ENCODE measurements at regions not wholly inside any gene's neighbourhood (a gene's known extent, or its start where the extent isn't known, plus 50 kb on each side); places are given as distances from the start of the nearest gene placed in this dataset.

DNA sequence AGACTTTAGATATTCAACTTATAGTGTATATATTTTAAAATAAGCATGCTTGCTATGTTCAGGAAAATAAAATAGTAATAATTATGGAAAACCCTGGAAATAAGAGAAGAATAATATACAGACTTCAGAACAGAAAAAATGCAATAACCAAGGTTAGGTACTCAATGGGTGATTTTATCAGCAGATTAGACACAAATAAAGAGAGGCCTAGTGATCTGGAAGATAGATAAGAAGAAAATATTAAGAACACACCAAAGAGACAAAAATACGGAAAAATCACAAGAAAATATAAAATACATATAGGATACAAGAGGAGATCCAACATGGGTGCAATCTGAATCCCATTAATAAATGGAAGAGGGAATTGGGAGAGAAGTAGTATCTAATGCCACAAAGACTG, 1348.5 kb upstream of the WWC1 start:
- H3K27me3 Mint-ChIP-seq, result no peaks in the 10 kb centered on the region
- H3K4me1 Mint-ChIP-seq (ENCODE audit: low read depth), result no peaks in the 10 kb centered on the region
- H3K4me3 Mint-ChIP-seq, result no peak overlapping the region
- no peak for DNase-seq
- H3K9me3 Mint-ChIP-seq, result peaks cover 5% of the 10 kb centered on the region
- ChIA-PET POLR2A (no interaction called here), CTCF (no interaction called here)
- intact Hi-C loops (cut with micrococcal nuclease), result no loop called here
- no peak for TF ChIP-seq CTCF (IDR thresholded peaks at IDR 0.05)
- H3K36me3 Mint-ChIP-seq (ENCODE audit: low read depth), result no peaks in the 10 kb centered on the region
- H3K27ac Mint-ChIP-seq, result no peak overlapping the region
- ATAC-seq, result no peak

DNA sequence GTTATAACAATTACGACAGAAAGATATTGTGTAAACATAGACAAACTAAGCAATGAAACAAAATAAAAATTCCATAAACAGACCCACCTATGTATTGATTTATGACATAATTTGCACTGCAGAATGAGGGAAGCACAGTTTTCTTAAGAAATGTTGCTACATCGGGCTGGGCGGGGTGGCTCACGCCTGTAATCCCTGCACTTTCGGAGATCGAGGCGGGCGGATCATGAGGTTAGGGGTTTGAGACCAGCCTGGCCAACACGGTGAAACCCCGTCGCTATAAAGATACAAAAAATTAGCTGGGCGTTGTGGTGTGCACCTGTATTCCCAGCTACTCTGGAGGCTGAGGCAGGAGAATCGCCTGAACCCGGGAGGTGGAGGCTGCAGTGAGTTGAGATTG, 1344.4 kb upstream of the WWC1 start:
- DNase-seq (no peak), ATAC-seq (no peak)
- Mint-ChIP-seq H3K9me3 (peaks cover 5% of the 10 kb centered on the region), H3K27ac (no peak overlapping the region), H3K27me3 (no peaks in the 10 kb centered on the region), H3K36me3 (ENCODE audit: low read depth) (no peaks in the 10 kb centered on the region), H3K4me1 (ENCODE audit: low read depth) (no peaks in the 10 kb centered on the region), H3K4me3 (no peak overlapping the region)
- ChIA-PET CTCF (no interaction called here), POLR2A (no interaction called here)
- TF ChIP-seq CTCF (IDR thresholded peaks at IDR 0.05), result no peak
- intact Hi-C loops (cut with micrococcal nuclease), result no loop called here

DNA sequence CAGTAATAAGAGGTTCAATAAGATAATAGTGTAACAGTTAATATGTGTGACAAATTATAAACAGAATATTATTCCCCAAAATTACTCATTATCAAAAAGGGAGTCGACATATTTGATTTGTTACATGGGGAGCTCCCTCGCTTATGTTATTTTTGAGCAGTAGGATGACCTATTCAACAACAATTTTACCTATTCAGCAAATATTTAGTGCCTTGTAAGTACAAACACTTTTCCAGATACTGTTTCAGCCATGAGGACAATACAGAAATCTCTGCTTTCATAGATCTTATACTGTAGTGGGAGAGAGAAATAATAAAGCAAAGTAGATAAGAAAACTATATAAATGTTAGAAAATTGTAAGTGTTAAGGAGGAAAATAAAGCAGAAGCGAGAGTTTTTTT, 1342.8 kb upstream of the WWC1 start:
- intact Hi-C loops (cut with micrococcal nuclease), result no loop called here
- POLR2A ChIA-PET, result no interaction called here

DNA sequence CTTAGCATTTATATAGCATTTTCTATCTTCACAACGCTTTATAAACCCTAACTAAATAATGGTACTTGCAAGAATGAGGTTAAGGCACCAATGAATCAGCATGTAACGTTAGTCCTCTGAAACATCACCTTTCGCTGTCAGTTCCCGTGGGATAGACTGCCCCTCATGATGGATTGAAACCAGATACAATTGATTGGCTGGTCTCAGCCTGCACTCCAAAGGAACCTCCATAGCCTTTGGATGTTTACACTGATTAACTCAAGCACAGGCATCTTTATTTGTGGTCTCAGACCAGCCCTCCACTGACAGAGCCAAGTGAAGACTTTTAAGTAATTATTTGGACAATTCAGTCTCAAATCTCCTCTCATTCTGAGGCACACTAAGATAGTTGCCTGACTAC, 1339.4 kb upstream of the WWC1 start:
- H3K27me3 Mint-ChIP-seq, result no peaks in the 10 kb centered on the region
- intact Hi-C loops (cut with micrococcal nuclease), result no loop called here
- H3K27ac Mint-ChIP-seq, result no peak overlapping the region
- no peaks in the 10 kb centered on the region for H3K9me3 Mint-ChIP-seq
- no peak for ATAC-seq
- no peaks in the 10 kb centered on the region for H3K4me1 Mint-ChIP-seq (ENCODE audit: low read depth)
- DNase-seq, result no peak
- H3K4me3 Mint-ChIP-seq, result no peak overlapping the region
- CTCF ChIA-PET, result no interaction called here
- TF ChIP-seq CTCF (IDR thresholded peaks at IDR 0.05), result no peak
- H3K36me3 Mint-ChIP-seq (ENCODE audit: low read depth), result no peaks in the 10 kb centered on the region
- POLR2A ChIA-PET, result no interaction called here

More for the DNA sequence above, 1342.8 kb upstream of the WWC1 start:
- Mint-ChIP-seq H3K4me3 (no peak overlapping the region), H3K27me3 (no peaks in the 10 kb centered on the region), H3K9me3 (no peaks in the 10 kb centered on the region), H3K36me3 (ENCODE audit: low read depth) (no peaks in the 10 kb centered on the region), H3K4me1 (ENCODE audit: low read depth) (no peaks in the 10 kb centered on the region), H3K27ac (no peak overlapping the region)
- TF ChIP-seq CTCF (IDR thresholded peaks at IDR 0.05), result no peak
- CTCF ChIA-PET, result no interaction called here
- no peak for ATAC-seq
- no peak for DNase-seq

DNA sequence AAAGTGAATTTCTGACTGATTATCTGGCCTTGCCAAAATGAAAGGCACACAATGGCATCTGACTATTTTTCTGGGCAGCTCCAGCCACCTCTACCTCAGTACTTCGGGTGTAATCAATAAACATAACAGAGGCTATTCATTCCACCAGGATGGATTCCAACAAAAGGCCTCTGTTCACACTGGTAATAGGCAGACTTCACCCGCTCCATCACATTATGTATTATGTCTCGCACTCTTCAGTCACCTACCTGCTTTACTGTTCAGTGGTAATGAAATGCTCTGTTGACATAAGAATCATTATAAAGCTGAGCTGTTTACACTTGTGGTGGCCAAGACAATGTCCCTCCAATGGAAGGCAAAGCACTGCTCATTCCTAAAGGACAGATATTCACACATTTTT, 1333.7 kb upstream of the WWC1 start:
- Mint-ChIP-seq H3K4me1 (ENCODE audit: low read depth) (no peaks in the 10 kb centered on the region), H3K36me3 (ENCODE audit: low read depth) (no peaks in the 10 kb centered on the region), H3K27ac (no peak overlapping the region), H3K27me3 (no peaks in the 10 kb centered on the region), H3K4me3 (no peak overlapping the region), H3K9me3 (no peaks in the 10 kb centered on the region)
- intact Hi-C loops (cut with micrococcal nuclease), result no loop called here
- ChIA-PET POLR2A (no interaction called here), CTCF (no interaction called here)
- DNase-seq (no peak), ATAC-seq (no peak)
- TF ChIP-seq CTCF (IDR thresholded peaks at IDR 0.05), result no peak

Data from activated CD8-positive, alpha-beta T cell treated with anti-CD3 and anti-CD28 coated beads for 36 hours (primary cell).